H9 (cell line): ENCODE measurements at regions not wholly inside any gene's neighbourhood (a gene's known extent, or its start where the extent isn't known, plus 50 kb on each side); places are given as distances from the start of the nearest gene placed in this dataset.

Experiments
- DNase-seq: peaks from one replicate; pipeline ENCODE4 v3.0.0-alpha.2; 2017
- H2AFZ ChIP-seq: one replicate; pipeline ENCODE4 v1.6.1; 2013; ENCODE audit warnings: mild to moderate bottlenecking, low read length, control low read depth, moderate library complexity
- H2AK5ac ChIP-seq: 2 replicates; pipeline ENCODE4 v1.6.1; 2013; ENCODE audit warnings: low read length, control low read depth, mixed read lengths; ENCODE audit not compliant: insufficient read length
- H2BK120ac ChIP-seq: one replicate; pipeline ENCODE4 v1.6.1; 2013; ENCODE audit warnings: low read depth, mild to moderate bottlenecking, low read length, control low read depth, inconsistent platforms; ENCODE audit not compliant: poor library complexity, severe bottlenecking
- H2BK12ac ChIP-seq: 2 replicates; pipeline ENCODE4 v1.6.1; 2013; ENCODE audit warnings: low read length, control low read depth, mixed read lengths, low read depth; ENCODE audit not compliant: insufficient read length
- H2BK15ac ChIP-seq: 2 replicates; pipeline ENCODE4 v1.6.1; 2013; ENCODE audit warnings: low read depth, low read length, control low read depth
- H2BK20ac ChIP-seq: one replicate; pipeline ENCODE4 v1.6.1; 2013; ENCODE audit warnings: low read depth, mild to moderate bottlenecking, low read length, control low read depth, inconsistent platforms; ENCODE audit not compliant: poor library complexity, severe bottlenecking
- H2BK5ac ChIP-seq: 2 replicates; pipeline ENCODE4 v1.6.1; 2013; ENCODE audit warnings: low read length, control low read depth, mixed read lengths; ENCODE audit not compliant: insufficient read length
- H3K14ac ChIP-seq: 2 replicates; pipeline ENCODE4 v1.6.1; 2013; ENCODE audit warnings: low read length, control low read depth; ENCODE audit not compliant: insufficient read depth
- H3K18ac ChIP-seq: 2 replicates; pipeline ENCODE4 v1.6.1; 2013; ENCODE audit warnings: low read depth, mild to moderate bottlenecking, mixed read lengths, low read length, control low read depth; ENCODE audit not compliant: insufficient read length
- H3K23ac ChIP-seq: 2 replicates; pipeline ENCODE4 v1.6.1; 2013; ENCODE audit warnings: low read length, control low read depth, mixed read lengths, low read depth; ENCODE audit not compliant: insufficient read length
- H3K23me2 ChIP-seq: 2 replicates; pipeline ENCODE4 v1.6.1; 2013; ENCODE audit warnings: low read depth, mild to moderate bottlenecking, mixed read lengths, low read length, control low read depth; ENCODE audit not compliant: insufficient read length, poor library complexity, severe bottlenecking
- H3K27ac ChIP-seq: 2 replicates; pipeline ENCODE4 v1.5.1; 2013; ENCODE audit warnings: low read length, control low read depth, mixed read lengths, low read depth; ENCODE audit not compliant: insufficient read length
- H3K27me3 ChIP-seq: 2 replicates; pipeline ENCODE4 v1.6.1; 2013; ENCODE audit warnings: low read length, control low read depth, inconsistent platforms; ENCODE audit not compliant: insufficient read depth
- H3K4ac ChIP-seq: 2 replicates; pipeline ENCODE4 v1.6.1; 2013; ENCODE audit warnings: low read depth, mild to moderate bottlenecking, control low read depth, inconsistent platforms, low read length, moderate library complexity
- H3K4me1 ChIP-seq: 2 replicates; pipeline ENCODE4 v1.6.1; 2013; ENCODE audit warnings: low read length, control low read depth, inconsistent platforms; ENCODE audit not compliant: insufficient read depth
- H3K4me2 ChIP-seq: 2 replicates; pipeline ENCODE4 v1.6.1; 2013; ENCODE audit warnings: low read length, control low read depth, mixed read lengths; ENCODE audit not compliant: insufficient read length, insufficient read depth
- H3K56ac ChIP-seq: 2 replicates; pipeline ENCODE4 v1.6.1; 2013; ENCODE audit warnings: low read depth, mild to moderate bottlenecking, mixed read lengths, low read length, control low read depth; ENCODE audit not compliant: insufficient read length
- H3K79me1 ChIP-seq: 2 replicates; pipeline ENCODE4 v1.6.1; 2013; ENCODE audit warnings: low read depth, mild to moderate bottlenecking, moderate library complexity, low read length, control low read depth, inconsistent platforms; ENCODE audit not compliant: insufficient read depth, poor library complexity, severe bottlenecking
- H3K79me2 ChIP-seq: 2 replicates; pipeline ENCODE4 v1.6.1; 2013; ENCODE audit warnings: low read length, control low read depth, inconsistent platforms; ENCODE audit not compliant: insufficient read depth
- H3K9ac ChIP-seq: 2 replicates; pipeline ENCODE4 v1.6.1; 2013; ENCODE audit warnings: low read length, control low read depth, mixed read lengths; ENCODE audit not compliant: insufficient read length; ENCODE audit errors: extremely low read depth
- H3K9me3 ChIP-seq: one replicate; pipeline ENCODE4 v1.6.1; 2013; ENCODE audit warnings: low read depth, low read length, inconsistent platforms; ENCODE audit not compliant: control insufficient read depth
- H3T11ph ChIP-seq: one replicate; pipeline ENCODE4 v1.6.1; 2013; ENCODE audit warnings: mild to moderate bottlenecking, low read length, control low read depth, inconsistent platforms
- H4K20me1 ChIP-seq: one replicate; pipeline ENCODE4 v1.6.1; 2013; ENCODE audit not compliant: control insufficient read depth, insufficient read length, insufficient read depth
- H4K5ac ChIP-seq: 2 replicates; pipeline ENCODE4 v1.6.1; 2013; ENCODE audit warnings: low read depth, mild to moderate bottlenecking, mixed read lengths, low read length, control low read depth; ENCODE audit not compliant: insufficient read length
- H4K8ac ChIP-seq: replicated peaks from 2 replicates; pipeline ENCODE4 v1.6.1; 2013; ENCODE audit warnings: low read length, control low read depth, mixed read lengths, low read depth; ENCODE audit not compliant: insufficient read length
- H4K91ac ChIP-seq: 2 replicates; pipeline ENCODE4 v1.6.1; 2013; ENCODE audit warnings: low read depth, mild to moderate bottlenecking, moderate library complexity, mixed read lengths, low read length, control low read depth; ENCODE audit not compliant: insufficient read length
- H3K27ac Mint-ChIP-seq, 3 experiments: 2 replicates in 2 of 3; 3 replicates in 1 of 3; pipeline ENCODE4 v1.8.0; 2020 to 2021; ENCODE audit warnings: mixed read lengths in 3 of 3, mild to moderate bottlenecking in 1 of 3, moderate library complexity in 1 of 3
- H3K27me3 Mint-ChIP-seq: 2 replicates; pipeline ENCODE4 v1.8.0; 2021; ENCODE audit warnings: low read depth, mild to moderate bottlenecking, moderate library complexity, mixed read lengths
- H3K36me3 Mint-ChIP-seq, 3 experiments: 2 replicates in 2 of 3; 3 replicates in 1 of 3; pipeline ENCODE4 v1.8.0; 2020 to 2021; ENCODE audit warnings: low read depth in 3 of 3, mixed read lengths in 3 of 3; ENCODE audit not compliant: insufficient read depth in 1 of 3
- H3K4me1 Mint-ChIP-seq, 2 experiments: 2 replicates each; pipeline ENCODE4 v1.8.0; 2020; ENCODE audit warnings: mixed read lengths in 2 of 2
- H3K4me3 Mint-ChIP-seq, 2 experiments: 2 replicates in 1 of 2; 3 replicates in 1 of 2; pipeline ENCODE4 v1.8.0; 2020 to 2021; ENCODE audit warnings: mild to moderate bottlenecking in 2 of 2, mixed read lengths in 2 of 2, moderate library complexity in 1 of 2
- H3K9me3 Mint-ChIP-seq, 2 experiments: 2 replicates in 1 of 2; 3 replicates in 1 of 2; pipeline ENCODE4 v1.8.0; 2020; ENCODE audit warnings: mild to moderate bottlenecking in 2 of 2, mixed read lengths in 2 of 2, moderate library complexity in 1 of 2
- CTCF ChIP-seq: fragments of 200-600 bp; sonication (generic); conservative IDR thresholded peaks from 3 replicates; pipeline ENCODE4 v1.8.0; 2021; ENCODE audit warnings: antibody characterized with exemption, mild to moderate bottlenecking
- WGBS: extraction: QIAGEN DNeasy Blood & Tissue Kit; methylation state at CpG from one replicate; pipeline ENCODE4 v1.1.7; 2013; ENCODE audit warnings: missing lambda C conversion rate, low lambda C conversion rate, mixed read lengths; ENCODE audit not compliant: insufficient read length; ENCODE audit errors: extremely low coverage; 5-methylcytosine and 5-hydroxymethylcytosine counted together

GRCh38 chr13:54185101-54185500 lies 1156.5 kb downstream of the OLFM4 start:
- H4K20me1 ChIP-seq = no peaks in the 10 kb centered on the region
- H3K36me3 Mint-ChIP-seq = no peaks in the 10 kb centered on the region
- no peak overlapping the region for H4K5ac ChIP-seq
- no peak overlapping the region for H4K8ac ChIP-seq
- H3K9me3 ChIP-seq = no peaks in the 10 kb centered on the region
- no peak overlapping the region for H2BK15ac ChIP-seq
- H3K23ac ChIP-seq = no peak overlapping the region
- H3K18ac ChIP-seq = no peak overlapping the region
- DNase-seq = no peak
- H3K56ac ChIP-seq = no peak overlapping the region
- H2AFZ ChIP-seq = no peak overlapping the region
- WGBS = no CpG with 5 or more reads among the region's 2 CpGs
- H2AK5ac ChIP-seq = no peak overlapping the region
- no peak overlapping the region for H2BK120ac ChIP-seq
- no peaks in the 10 kb centered on the region for H3K27me3 Mint-ChIP-seq
- no peak overlapping the region for H2BK12ac ChIP-seq
- no peaks in the 10 kb centered on the region for H3K79me2 ChIP-seq
- no peaks in the 10 kb centered on the region for H3K27me3 ChIP-seq
- H3K4me1 ChIP-seq = peaks cover 11% of the 10 kb centered on the region; the same call in 1 of the 2 replicates
- H3K79me1 ChIP-seq = no peaks in the 10 kb centered on the region
- H3K4ac ChIP-seq = no peak overlapping the region
- no peak overlapping the region for H3T11ph ChIP-seq
- H3K4me2 ChIP-seq = no peak overlapping the region
- no peak for TF ChIP-seq CTCF
- H2BK5ac ChIP-seq = no peak overlapping the region
- H2BK20ac ChIP-seq = no peak overlapping the region
- H4K91ac ChIP-seq = no peak overlapping the region
- peaks cover 0 to 4% of the 10 kb centered on the region in 2 experiments; a peak in 1 of 5 replicates for H3K9me3 Mint-ChIP-seq
- no peak overlapping the region for H3K27ac ChIP-seq
- H3K23me2 ChIP-seq = no peaks in the 10 kb centered on the region
- H3K4me3 Mint-ChIP-seq = no peak overlapping the region
- no peak overlapping the region for H3K14ac ChIP-seq
- peaks cover 38 to 48% of the 10 kb centered on the region in 2 experiments for H3K4me1 Mint-ChIP-seq
- no peak overlapping the region for H3K9ac ChIP-seq
- peak overlapping the region in 2 of 3 experiments; percentile 13 to 24; a peak in 2 of 7 replicates for H3K27ac Mint-ChIP-seq
